Thyroid gland (tissue), 4 donors: ENCODE measurements at regions not wholly inside any gene's neighbourhood (a gene's known extent, or its start where the extent isn't known, plus 50 kb on each side); places are given as distances from the start of the nearest gene placed in this dataset.

ENCODE experiments used
- POLR2A ChIP-seq, 2 donors: fragments of 450-650 bp; IDR thresholded peaks; one replicate each; pipeline ENCODE4 v1.6.1; 2017; ENCODE audit warnings: antibody characterized with exemption in 2 of 2, mild to moderate bottlenecking in 2 of 2, moderate library complexity in 1 of 2
- TF ChIP-seq, protein P1 (sequence below), 6 experiments: fragments of 200-600 bp in 3 of 6; fragments of 450-650 bp in 3 of 6; sonication (generic) in 3 of 6; IDR thresholded peaks; one replicate each; pipeline ENCODE4 v1.5.1; 2016 to 2019; ENCODE audit warnings: antibody characterized with exemption in 6 of 6, mild to moderate bottlenecking in 2 of 6, inconsistent platforms in 1 of 6, moderate library complexity in 1 of 6

DNA sequence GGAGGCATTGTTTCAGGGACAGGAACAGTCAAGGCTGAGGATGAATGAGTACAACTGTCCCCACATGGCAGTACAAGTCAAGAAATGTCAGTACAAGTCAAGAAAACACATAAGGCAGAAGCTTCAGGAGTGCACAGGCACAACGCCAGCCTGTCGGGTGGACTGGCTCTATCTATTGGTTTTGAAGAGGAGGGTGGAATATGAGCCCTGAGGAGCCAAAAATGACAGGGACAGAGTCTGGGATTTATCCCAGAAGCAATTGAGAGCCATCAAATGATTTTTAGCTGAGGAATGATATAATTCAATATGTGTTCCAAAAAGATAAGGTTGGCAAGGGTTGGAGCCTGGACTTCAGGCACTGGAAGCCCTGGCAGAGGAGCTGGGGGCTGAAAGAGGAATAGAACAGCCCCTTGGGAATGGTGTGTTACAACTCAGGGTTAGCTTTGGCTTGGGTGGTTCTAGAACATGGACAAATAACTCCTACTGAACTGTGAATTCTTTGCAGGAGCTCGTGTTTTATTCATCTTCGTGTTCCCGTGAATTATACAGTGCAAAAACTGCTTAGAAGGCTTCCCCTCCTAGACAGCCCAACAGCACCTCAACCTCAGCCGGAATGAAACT lies 425.7 kb upstream of the ARID1B start:
- TF ChIP-seq, protein P1, sequence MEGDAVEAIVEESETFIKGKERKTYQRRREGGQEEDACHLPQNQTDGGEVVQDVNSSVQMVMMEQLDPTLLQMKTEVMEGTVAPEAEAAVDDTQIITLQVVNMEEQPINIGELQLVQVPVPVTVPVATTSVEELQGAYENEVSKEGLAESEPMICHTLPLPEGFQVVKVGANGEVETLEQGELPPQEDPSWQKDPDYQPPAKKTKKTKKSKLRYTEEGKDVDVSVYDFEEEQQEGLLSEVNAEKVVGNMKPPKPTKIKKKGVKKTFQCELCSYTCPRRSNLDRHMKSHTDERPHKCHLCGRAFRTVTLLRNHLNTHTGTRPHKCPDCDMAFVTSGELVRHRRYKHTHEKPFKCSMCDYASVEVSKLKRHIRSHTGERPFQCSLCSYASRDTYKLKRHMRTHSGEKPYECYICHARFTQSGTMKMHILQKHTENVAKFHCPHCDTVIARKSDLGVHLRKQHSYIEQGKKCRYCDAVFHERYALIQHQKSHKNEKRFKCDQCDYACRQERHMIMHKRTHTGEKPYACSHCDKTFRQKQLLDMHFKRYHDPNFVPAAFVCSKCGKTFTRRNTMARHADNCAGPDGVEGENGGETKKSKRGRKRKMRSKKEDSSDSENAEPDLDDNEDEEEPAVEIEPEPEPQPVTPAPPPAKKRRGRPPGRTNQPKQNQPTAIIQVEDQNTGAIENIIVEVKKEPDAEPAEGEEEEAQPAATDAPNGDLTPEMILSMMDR (IDR thresholded peaks at IDR 0.05), result no peak
- no peak for TF ChIP-seq POLR2A (IDR thresholded peaks at IDR 0.05)
